K562 (cell line): ENCODE measurements at regions not wholly inside any gene's neighbourhood (a gene's known extent, or its start where the extent isn't known, plus 50 kb on each side); places are given as distances from the start of the nearest gene placed in this dataset.

ENCODE experiments used
- ATAC-seq: fragments of 200-7000 bp; cut with Tn5 transposase; 3 replicates; pipeline ENCODE4 v1.9.1; 2020; ENCODE audit warnings: moderate library complexity
- BruUV-seq: library from RNA; stranded (reverse); fragments of 400-500 nt; replicated peaks from 2 replicates; lab custom pipeline; 2021; lab: Mats Ljungman, UMichigan
- CTCF ChIA-PET: fragments of 300-600 bp; formaldehyde crosslinking; extraction: SDS; loops from one replicate; lab custom pipeline; 2021; ENCODE audit warnings: low intra/inter-chr PET ratio; lab: Yijun Ruan, JAX
- POLR2A ChIA-PET: fragments of 300-600, 350-650 bp; sonication (Branson Sonifier 250); formaldehyde crosslinking; extraction: SDS; loops from one replicate; lab custom pipeline; 2021; ENCODE audit warnings: antibody characterized with exemption, inconsistent platforms; lab: Yijun Ruan, JAX
- DNase-seq, 4 experiments: peaks; one replicate each; pipeline versions ENCODE4 v3.0.0 to v3.0.0-alpha.2; 2011 to 2018; ENCODE audit warnings: low spot score in 3 of 4, mixed read lengths in 3 of 4; ENCODE audit errors: extremely low read depth in 1 of 4
- FAIRE-seq: peaks from 2 replicates; lab custom pipeline; 2011; peaks lifted over from hg19 to GRCh38; lab: Jason Lieb, UNC
- H2AFZ ChIP-seq: 2 replicates; pipeline ENCODE4 v1.6.0; 2011; ENCODE audit warnings: low read depth, low read length, control low read depth, inconsistent platforms
- H3K27ac ChIP-seq: fragments of 200-600 bp; 3 replicates; pipeline ENCODE4 v1.8.0; 2011; ENCODE audit warnings: low read depth, mild to moderate bottlenecking, control low read depth, inconsistent platforms, low read length, moderate library complexity, mixed read lengths; ENCODE audit errors: extremely low read depth
- H3K27me3 ChIP-seq, 2 experiments: fragments of 300-600 bp in 1 of 2; 2 replicates in 1 of 2; 3 replicates in 1 of 2; pipeline versions ENCODE4 v1.6.0 to v1.8.0; 2011; ENCODE audit warnings: inconsistent platforms in 2 of 2, low read length in 2 of 2, mild to moderate bottlenecking in 1 of 2, mixed read lengths in 1 of 2, moderate library complexity in 1 of 2; ENCODE audit not compliant: control insufficient read depth in 2 of 2, insufficient read depth in 2 of 2
- H3K36me3 ChIP-seq: fragments of 300-600 bp; 3 replicates; pipeline ENCODE4 v1.8.0; 2011; ENCODE audit warnings: mild to moderate bottlenecking, low read length, inconsistent platforms; ENCODE audit not compliant: control insufficient read depth, insufficient read depth
- H3K4me1 ChIP-seq, 2 experiments: fragments of 200-600 bp in 1 of 2; replicated peaks in 1 of 2; 2 replicates in 1 of 2; 3 replicates in 1 of 2; pipeline versions ENCODE4 v1.5.1 to v1.8.0; 2011; ENCODE audit warnings: inconsistent platforms in 2 of 2, low read length in 2 of 2, mild to moderate bottlenecking in 1 of 2, mixed read lengths in 1 of 2, moderate library complexity in 1 of 2; ENCODE audit not compliant: control insufficient read depth in 2 of 2, insufficient read depth in 2 of 2
- H3K4me2 ChIP-seq: 2 replicates; pipeline ENCODE4 v1.6.1; 2011; ENCODE audit warnings: low read length, control low read depth, inconsistent platforms, mixed read lengths; ENCODE audit not compliant: insufficient read depth
- H3K4me3 ChIP-seq: fragments of 200-600 bp; sonication (generic), shearing (Covaris generic); 2 replicates; pipeline ENCODE4 v1.5.1; 2016; ENCODE audit warnings: control low read depth, inconsistent platforms
- H3K79me2 ChIP-seq: fragments of 200-600 bp; 3 replicates; pipeline ENCODE4 v1.8.0; 2011; ENCODE audit warnings: low read length, inconsistent platforms; ENCODE audit not compliant: control insufficient read depth, insufficient read depth
- H3K9ac ChIP-seq, 2 experiments: 2 replicates each; pipeline versions ENCODE4 v1.6.0 to v1.6.1; 2011; ENCODE audit warnings: low read depth in 2 of 2, low read length in 2 of 2, control low read depth in 1 of 2, inconsistent platforms in 1 of 2, mild to moderate bottlenecking in 1 of 2, mixed read lengths in 1 of 2; ENCODE audit not compliant: insufficient read depth in 1 of 2
- H3K9me1 ChIP-seq: one replicate; pipeline ENCODE4 v1.6.0; 2011; ENCODE audit warnings: inconsistent platforms, mild to moderate bottlenecking, low read length, moderate library complexity; ENCODE audit not compliant: control insufficient read depth, insufficient read depth
- H3K9me3 ChIP-seq: replicated peaks from 2 replicates; pipeline ENCODE4 v1.5.1; 2011; ENCODE audit warnings: low read depth, low read length, inconsistent platforms; ENCODE audit not compliant: control insufficient read depth, insufficient read depth
- H4K20me1 ChIP-seq: replicated peaks from 2 replicates; pipeline ENCODE4 v1.6.1; 2011; ENCODE audit warnings: low read length, inconsistent platforms, mixed read lengths; ENCODE audit not compliant: control insufficient read depth, insufficient read depth
- CBX5 ChIP-seq: IDR thresholded peaks from 2 replicates; pipeline ENCODE4 v1.6.1; 2014; ENCODE audit warnings: low read depth, borderline replicate concordance
- ILK ChIP-seq: fragments of 450-650 bp; IDR thresholded peaks from 2 replicates; pipeline ENCODE4 v1.6.1; 2016; ENCODE audit warnings: missing genetic modification characterization, low read depth, mild to moderate bottlenecking, missing compliant biosample characterization, moderate library complexity, borderline replicate concordance
- KAT2B ChIP-seq: IDR thresholded peaks from one replicate; pipeline ENCODE4 v1.6.1; 2012; ENCODE audit warnings: low read depth, mild to moderate bottlenecking, control low read depth, inconsistent platforms, low read length, moderate library complexity
- MEF2D ChIP-seq: conservative IDR thresholded peaks from 2 replicates; pipeline ENCODE4 v1.6.1; 2016; ENCODE audit warnings: low read depth, missing genetic modification characterization, missing compliant biosample characterization
- WGBS: fragments of 100-300 bp; shearing (Covaris generic); methylation state at CpG from one replicate; pipeline ENCODE4 v1.1.6; 2016; ENCODE audit warnings: low coverage, mixed read lengths; ENCODE audit not compliant: insufficient coverage; ENCODE audit errors: missing lambda C conversion rate; 5-methylcytosine and 5-hydroxymethylcytosine counted together
- in situ Hi-C: fragments of 300-500 bp; cut with MboI; formaldehyde crosslinking; loops from 4 replicates; pipeline ENCODE4 v1.15.0; 2018; ENCODE audit warnings: inconsistent platforms, mixed read lengths
- intact Hi-C: fragments of 100-400 bp; cut with micrococcal nuclease; formaldehyde crosslinking; loops from 2 replicates; pipeline ENCODE4 v1.14.2; 2022

DNA sequence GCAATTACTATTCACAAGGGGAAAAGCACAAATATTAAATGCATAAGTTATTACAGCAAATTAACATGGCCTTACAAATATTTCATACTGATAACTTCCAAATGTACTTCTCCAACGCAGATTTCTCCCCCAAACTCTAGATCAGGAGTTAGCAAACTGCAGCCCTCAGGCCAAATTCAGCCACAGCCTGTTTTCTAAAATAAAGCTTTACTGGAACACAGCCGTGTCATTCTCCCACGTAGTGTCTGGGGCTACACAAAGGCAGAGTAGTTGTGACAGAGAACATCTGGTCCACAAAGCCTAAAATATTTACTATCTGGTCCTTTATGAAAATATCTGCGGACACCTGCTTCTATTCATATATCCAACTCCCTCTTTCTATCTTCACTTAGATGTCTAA lies 151.8 kb upstream of the AHR start:
- POLR2A ChIA-PET: no interaction called here
- in situ Hi-C loops: no loop called here
- H3K4me1 ChIP-seq: no peaks in the 10 kb centered on the region

DNA sequence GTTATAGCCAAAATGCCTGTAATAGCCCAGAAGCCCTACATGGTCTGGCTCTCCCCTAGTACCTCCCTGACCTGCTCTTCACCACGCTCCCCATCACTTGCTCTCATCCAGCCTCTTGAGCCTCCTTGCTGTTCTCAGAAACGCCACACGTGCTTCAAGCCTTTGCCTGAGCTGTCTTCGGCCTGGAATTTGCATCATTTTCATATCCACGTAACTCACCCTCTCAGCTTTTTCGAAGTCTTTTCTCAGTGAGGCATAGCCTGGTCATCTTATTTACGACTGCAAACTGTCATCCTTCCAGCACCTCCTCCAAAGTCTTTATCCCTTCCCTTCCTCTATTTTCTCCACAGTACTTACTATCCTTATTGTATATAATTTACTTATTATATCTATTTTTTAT lies 151.0 kb upstream of the AHR start:
- POLR2A ChIA-PET: no interaction called here
- CTCF ChIA-PET: no interaction called here
- H3K9me3 ChIP-seq: no peaks in the 10 kb centered on the region
- H2AFZ ChIP-seq: no peak overlapping the region
- intact Hi-C loops (no loop called here), in situ Hi-C loops (no loop called here)
- no peaks in the 10 kb centered on the region for H3K27me3 ChIP-seq
- no peak overlapping the region for H3K27ac ChIP-seq
- no peaks in the 10 kb centered on the region for H3K36me3 ChIP-seq
- no peaks in the 10 kb centered on the region for H3K9me1 ChIP-seq
- no peaks in the 10 kb centered on the region for H3K79me2 ChIP-seq
- no peaks in the 10 kb centered on the region for H3K4me1 ChIP-seq
- TF ChIP-seq CBX5 (no peak), KAT2B (no peak)
- no peak for DNase-seq
- no peak overlapping the region for H3K4me2 ChIP-seq
- no peak for FAIRE-seq
- no TSS peak for BruUV-seq
- no peak overlapping the region for H3K9ac ChIP-seq
- ATAC-seq: no peak
- H3K4me3 ChIP-seq: no peak overlapping the region
- no peaks in the 10 kb centered on the region for H4K20me1 ChIP-seq
- 10% methylated on average over 7 of the region's 7 CpGs for WGBS

More for the DNA sequence above, 151.8 kb upstream of the AHR start:
- DNase-seq (no peak), ATAC-seq (no peak), FAIRE-seq (no peak)
- CTCF ChIA-PET: no interaction called here
- Histone ChIP-seq H4K20me1 (no peaks in the 10 kb centered on the region), H3K36me3 (no peaks in the 10 kb centered on the region), H3K4me2 (no peak overlapping the region), H3K27ac (no peak overlapping the region), H3K4me3 (no peak overlapping the region), H3K9me3 (no peaks in the 10 kb centered on the region), H3K27me3 (no peaks in the 10 kb centered on the region), H3K79me2 (no peaks in the 10 kb centered on the region), H3K9me1 (no peaks in the 10 kb centered on the region), H2AFZ (no peak overlapping the region), H3K9ac (no peak overlapping the region)
- no TSS peak for BruUV-seq
- TF ChIP-seq MEF2D (tag): no peak
- TF ChIP-seq ILK (tag): no peak
- 14% methylated on average over 4 of the region's 4 CpGs for WGBS
- intact Hi-C loops: no loop called here
